Erythroblast (primary cell): ENCODE measurements at regions not wholly inside any gene's neighbourhood (a gene's known extent, or its start where the extent isn't known, plus 50 kb on each side); places are given as distances from the start of the nearest gene placed in this dataset.

Experiments
- GATA1 ChIP-seq: IDR thresholded peaks from 2 replicates; pipeline ENCODE4 v1.6.1; 2011; ENCODE audit warnings: low read depth, mild to moderate bottlenecking, control low read depth, low read length, moderate library complexity
- POLR2A ChIP-seq: IDR thresholded peaks from 2 replicates; pipeline ENCODE4 v1.6.1; 2011; ENCODE audit warnings: mild to moderate bottlenecking, low read length

GRCh38 chr11:109275931-109276330 is 146.1 kb upstream of the C11orf87 start:
- TF ChIP-seq POLR2A, result no peak
- TF ChIP-seq GATA1, result no peak
